COLO668 (cell line): ENCODE measurements at regions not wholly inside any gene's neighbourhood (a gene's known extent, or its start where the extent isn't known, plus 50 kb on each side); places are given as distances from the start of the nearest gene placed in this dataset.
"Not testable (repeated sequence)": the region's sequence is repeated elsewhere in the genome, so short reads cannot be mapped to it uniquely, and the experiment has no call there.

Source experiments
- DNase-seq: peaks from one replicate; lab custom pipeline; 2025; ENCODE audit not compliant: unreplicated experiment; lab: John Stamatoyannopoulos, UW

DNA sequence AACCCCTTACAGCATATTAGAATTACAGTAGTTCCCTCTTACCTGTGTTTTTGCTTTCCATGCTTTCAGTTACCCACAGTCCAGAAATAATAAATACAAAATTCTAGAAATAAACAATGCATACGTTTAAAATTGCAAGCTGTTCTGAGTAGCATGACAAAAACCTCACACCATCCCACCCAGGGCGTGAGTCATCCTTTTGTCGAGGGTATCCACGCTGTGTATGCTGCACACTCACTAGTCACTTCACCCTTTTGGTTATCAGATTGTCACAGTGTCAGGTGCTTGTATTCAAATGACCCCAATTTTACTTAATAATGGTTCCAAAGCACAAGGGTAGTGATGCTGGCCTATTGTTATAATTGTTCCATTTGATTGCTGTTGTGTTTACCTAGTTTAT lies 72.5 kb upstream of the P3H2 start:
- DNase-seq, result no peak

- no peak for DNase-seq
These were observed 72.0 kb upstream of the P3H2 start for GRCh38 chr3:190192739-190193138.

- DNase-seq, result no peak
These were observed 71.4 kb upstream of the P3H2 start for GRCh38 chr3:190192087-190192486.

GRCh38 chr3:190188197-190188596 lies 67.5 kb upstream of the P3H2 start:
- DNase-seq, result no peak

DNA sequence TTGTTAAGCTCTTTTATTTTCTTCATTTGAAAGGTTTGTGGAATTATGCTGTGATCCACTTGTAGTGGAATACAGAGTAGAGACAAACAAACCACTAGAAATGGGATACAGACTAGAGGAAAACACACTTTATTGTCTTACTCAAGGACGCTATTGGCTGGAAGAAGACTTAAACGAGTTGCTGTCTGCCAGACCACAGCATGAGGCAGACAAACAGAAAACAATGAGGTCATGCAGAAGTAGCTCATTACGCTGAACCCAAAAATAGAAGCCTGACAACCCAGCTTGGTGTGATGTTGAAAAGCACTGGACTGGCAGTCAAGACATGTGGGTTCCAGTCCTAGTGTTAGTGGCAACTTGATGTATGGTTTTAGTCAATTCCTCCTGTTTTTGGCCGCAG lies 62.4 kb upstream of the P3H2 start:
- DNase-seq, result peak; percentile 11

GRCh38 chr3:190182418-190183043 lies 61.8 kb upstream of the P3H2 start:
- DNase-seq, result no peak

DNA sequence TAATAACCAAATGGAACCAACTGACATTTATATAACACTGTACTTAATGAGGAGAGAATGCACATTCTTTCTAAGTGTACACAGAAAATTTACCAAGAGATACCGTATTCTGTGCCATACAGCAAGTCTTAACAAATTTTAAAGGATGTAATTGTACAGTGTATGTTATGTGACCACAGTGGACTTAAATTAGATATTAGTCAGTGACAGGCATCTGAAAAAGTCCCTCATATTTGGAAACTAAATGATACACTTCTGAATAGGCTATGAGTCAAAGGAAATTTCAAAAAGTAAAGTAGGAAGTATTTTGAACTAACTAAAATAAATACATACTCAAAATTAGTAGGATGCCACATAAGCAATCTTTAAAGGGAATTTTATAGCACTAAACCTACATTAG lies 59.6 kb upstream of the P3H2 start:
- DNase-seq, result no peak

DNA sequence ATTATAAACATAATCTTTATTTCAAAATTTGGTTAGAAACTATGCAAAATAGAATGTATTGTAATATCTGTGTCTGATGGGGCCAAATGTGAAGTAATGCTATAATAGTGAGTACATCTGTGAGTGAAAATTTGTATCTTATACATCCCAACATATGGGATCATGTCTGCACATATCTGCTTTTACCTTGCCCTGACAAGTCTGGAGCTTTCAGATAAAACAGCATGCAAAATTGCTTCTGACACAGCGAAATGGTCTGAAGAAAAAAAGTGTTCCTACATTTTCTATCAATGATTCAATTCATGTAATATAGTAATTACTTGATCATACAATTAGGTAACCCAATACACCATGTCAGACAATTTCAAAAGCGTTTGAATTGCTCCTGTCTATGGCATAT lies 58.1 kb upstream of the P3H2 start:
- no peak for DNase-seq

DNA sequence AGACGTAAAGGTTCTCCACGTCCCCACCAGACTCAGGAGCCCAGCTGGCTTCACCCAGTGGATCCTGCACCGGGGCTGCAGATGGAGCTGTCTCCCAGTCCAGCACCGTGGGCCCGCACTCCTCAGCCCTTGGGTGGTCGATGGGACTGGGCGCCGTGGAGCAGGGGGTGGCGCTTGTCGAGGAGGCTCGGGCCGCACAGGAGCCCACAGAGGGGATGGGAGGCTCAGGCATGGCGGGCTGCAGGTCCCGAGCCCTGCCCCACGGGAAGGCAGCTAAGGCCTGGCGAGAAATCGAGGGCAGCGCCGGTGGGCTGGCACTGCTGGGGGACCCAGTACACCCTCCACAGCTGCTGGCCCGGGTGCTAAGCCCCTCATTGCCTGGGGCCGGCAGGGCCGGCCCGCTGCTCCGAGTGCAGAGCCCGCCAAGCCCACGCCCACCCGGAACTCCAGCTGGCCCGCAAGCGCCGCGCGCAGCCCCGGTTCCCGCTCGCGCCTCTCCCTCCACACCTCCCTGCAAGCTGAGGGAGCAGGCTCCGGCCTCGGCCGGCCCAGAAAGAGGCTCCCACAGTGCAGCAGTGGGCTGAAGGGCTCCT lies 56.3 kb upstream of the P3H2 start:
- DNase-seq, result not testable (repeated sequence)

DNA sequence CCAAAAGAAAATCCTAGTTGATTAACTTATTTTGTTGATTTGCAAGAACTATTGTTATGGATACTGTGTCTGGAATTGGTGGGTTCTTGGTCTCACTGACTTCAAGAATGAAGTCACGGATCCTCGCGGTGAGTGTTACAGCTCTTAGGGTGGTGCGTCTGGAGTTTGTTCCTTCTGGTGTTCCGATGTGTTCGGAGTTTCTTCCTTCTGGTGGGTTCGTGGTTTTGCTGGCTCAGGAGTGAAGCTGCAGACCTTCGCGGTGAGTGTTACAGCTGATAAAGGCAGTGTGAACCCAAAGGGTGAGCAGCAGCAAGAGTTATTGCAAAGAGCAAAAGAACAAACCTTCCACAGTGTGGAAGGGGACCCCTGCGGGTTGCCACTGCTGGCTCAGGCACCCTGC lies 55.4 kb upstream of the P3H2 start:
- not testable (repeated sequence) for DNase-seq

GRCh38 chr3:190175490-190175889 lies 54.8 kb upstream of the P3H2 start:
- DNase-seq, result no peak

- no peak for DNase-seq
These were observed 53.8 kb upstream of the P3H2 start for GRCh38 chr3:190174471-190174870.

DNA sequence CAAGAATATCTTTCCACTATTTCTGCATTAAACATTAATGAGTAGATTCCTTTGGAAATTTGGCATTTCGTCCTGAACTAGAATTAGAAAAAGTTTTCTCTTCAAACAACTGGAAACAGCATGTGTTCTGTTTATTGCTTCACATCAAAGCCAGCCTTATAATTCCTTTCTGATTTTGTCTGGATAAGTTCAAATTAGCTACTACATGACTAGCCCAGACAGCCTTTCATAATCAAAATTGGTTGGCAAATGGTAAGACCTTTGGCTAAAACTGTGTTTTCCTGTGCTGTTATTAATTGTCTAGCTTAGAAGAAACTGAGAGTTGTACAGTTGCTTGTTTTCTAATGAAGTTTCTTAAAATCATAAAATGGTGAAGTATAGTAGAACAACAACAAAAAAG lies 52.7 kb upstream of the P3H2 start:
- no peak for DNase-seq

DNA sequence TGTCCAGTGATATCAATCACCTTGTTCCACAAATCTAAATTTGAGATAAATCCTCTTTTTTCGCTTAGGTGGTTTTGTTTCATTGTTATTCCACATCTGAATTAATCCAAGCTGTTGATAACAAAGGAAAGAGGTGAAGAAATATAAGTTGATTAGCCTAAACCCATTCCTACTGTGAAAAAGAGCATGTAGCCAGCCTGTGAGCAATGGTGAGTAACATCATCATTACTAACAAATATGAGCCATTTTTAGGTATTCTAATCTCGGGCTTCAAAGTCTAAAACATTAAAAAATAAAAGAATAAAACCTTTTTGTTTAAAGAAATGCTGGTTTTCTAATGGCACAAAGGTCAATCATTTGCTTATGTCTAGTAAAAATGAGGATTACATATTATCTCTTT lies 52.1 kb upstream of the P3H2 start:
- no peak for DNase-seq
